IMR-90 (cell line): ENCODE measurements at regions not wholly inside any gene's neighbourhood (a gene's known extent, or its start where the extent isn't known, plus 50 kb on each side); places are given as distances from the start of the nearest gene placed in this dataset.

Experiments used
- ATAC-seq: fragments of 200-7000 bp; cut with Tn5 transposase; 2 replicates; pipeline ENCODE4 v1.9.1; 2020; ENCODE audit warnings: low read depth, mild to moderate bottlenecking, moderate library complexity
- BruUV-seq: library from RNA; stranded (reverse); fragments of 400-500 nt; replicated peaks from 2 replicates; lab custom pipeline; 2021; lab: Mats Ljungman, UMichigan
- CTCF ChIA-PET: fragments of 300-600 bp; formaldehyde crosslinking; extraction: SDS; loops from one replicate; lab custom pipeline; 2021; ENCODE audit warnings: antibody characterized with exemption; lab: Yijun Ruan, JAX
- POLR2A ChIA-PET: fragments of 300-600 bp; sonication (Branson Sonifier 250); formaldehyde crosslinking; loops from one replicate; lab custom pipeline; 2022; ENCODE audit warnings: antibody characterized with exemption; ENCODE audit not compliant: unreplicated experiment; lab: Charles Lee
- DNase-seq: peaks from one replicate; pipeline ENCODE4 v3.0.0; 2013
- H2AFZ ChIP-seq: replicated peaks from 2 replicates; pipeline ENCODE3; 2013; ENCODE audit warnings: low read length, mild to moderate bottlenecking; ENCODE audit not compliant: poor library complexity
- H2AK5ac ChIP-seq: 2 replicates; pipeline ENCODE4 v1.6.1; 2013; ENCODE audit warnings: low read depth, low read length, inconsistent platforms
- H2AK9ac ChIP-seq: replicated peaks from 2 replicates; pipeline ENCODE3; 2013; ENCODE audit warnings: mild to moderate bottlenecking, low read depth, low read length, moderate library complexity; ENCODE audit not compliant: poor library complexity
- H2BK120ac ChIP-seq: 2 replicates; pipeline ENCODE4 v1.6.1; 2013; ENCODE audit warnings: low read depth, low read length, inconsistent platforms
- H2BK15ac ChIP-seq: 3 replicates; pipeline ENCODE4 v1.6.1; 2013; ENCODE audit warnings: low read depth, low read length, inconsistent platforms
- H2BK20ac ChIP-seq: 2 replicates; pipeline ENCODE4 v1.6.1; 2013; ENCODE audit warnings: low read depth, mild to moderate bottlenecking, inconsistent platforms, low read length, moderate library complexity
- H2BK5ac ChIP-seq: 2 replicates; pipeline ENCODE4 v1.6.1; 2013; ENCODE audit warnings: mild to moderate bottlenecking, low read depth, low read length, inconsistent platforms; ENCODE audit not compliant: poor library complexity, severe bottlenecking
- H3K14ac ChIP-seq: replicated peaks from 2 replicates; pipeline ENCODE4 v1.6.1; 2013; ENCODE audit warnings: low read depth, low read length, inconsistent platforms
- H3K18ac ChIP-seq: 2 replicates; pipeline ENCODE4 v1.6.1; 2013; ENCODE audit warnings: low read depth, low read length, control low read depth
- H3K23ac ChIP-seq: 2 replicates; pipeline ENCODE4 v1.6.1; 2013; ENCODE audit warnings: low read depth, low read length, inconsistent platforms
- H3K27ac ChIP-seq: 2 replicates; pipeline ENCODE4 v1.5.1; 2013; ENCODE audit warnings: mild to moderate bottlenecking, control low read depth, low read length; ENCODE audit not compliant: insufficient read depth
- H3K27me3 ChIP-seq: 2 replicates; pipeline ENCODE4 v1.6.1; 2013; ENCODE audit warnings: low read length; ENCODE audit not compliant: control insufficient read depth, insufficient read depth
- H3K36me3 ChIP-seq: 2 replicates; pipeline ENCODE4 v1.6.1; 2013; ENCODE audit warnings: low read length, mixed read lengths; ENCODE audit not compliant: control insufficient read depth, insufficient read depth
- H3K4ac ChIP-seq: 2 replicates; pipeline ENCODE4 v1.6.1; 2013; ENCODE audit warnings: low read depth, low read length, inconsistent platforms
- H3K4me1 ChIP-seq: 2 replicates; pipeline ENCODE4 v1.6.1; 2013; ENCODE audit warnings: low read length, mixed read lengths; ENCODE audit not compliant: control insufficient read depth, insufficient read depth
- H3K4me2 ChIP-seq: 2 replicates; pipeline ENCODE4 v1.6.1; 2013; ENCODE audit warnings: low read depth, mild to moderate bottlenecking, control low read depth, low read length, moderate library complexity
- H3K4me3 ChIP-seq: 2 replicates; pipeline ENCODE4 v1.5.1; 2013; ENCODE audit warnings: low read depth, mild to moderate bottlenecking, control low read depth, low read length, moderate library complexity; ENCODE audit not compliant: insufficient read depth
- H3K56ac ChIP-seq: 2 replicates; pipeline ENCODE4 v1.6.1; 2013; ENCODE audit warnings: low read length, inconsistent platforms; ENCODE audit not compliant: insufficient read depth; ENCODE audit errors: extremely low read depth
- H3K79me1 ChIP-seq, 2 experiments: 2 replicates each; pipeline ENCODE4 v1.6.1; 2013; ENCODE audit warnings: low read length in 2 of 2, inconsistent platforms in 1 of 2, low read depth in 1 of 2
- H3K9ac ChIP-seq: 2 replicates; pipeline ENCODE4 v1.6.1; 2013; ENCODE audit warnings: low read depth, low read length, control low read depth
- H3K9me1 ChIP-seq: 2 replicates; pipeline ENCODE4 v1.6.1; 2013; ENCODE audit warnings: low read length, inconsistent platforms; ENCODE audit not compliant: insufficient read depth
- H3K9me3 ChIP-seq: 2 replicates; pipeline ENCODE4 v1.6.1; 2013; ENCODE audit warnings: low read length; ENCODE audit not compliant: control insufficient read depth, insufficient read depth
- H4K20me1 ChIP-seq: 2 replicates; pipeline ENCODE4 v1.6.1; 2013; ENCODE audit warnings: low read length, inconsistent platforms; ENCODE audit not compliant: insufficient read depth
- H4K5ac ChIP-seq: 2 replicates; pipeline ENCODE4 v1.6.1; 2013; ENCODE audit warnings: mild to moderate bottlenecking, low read depth, low read length, control low read depth
- H4K8ac ChIP-seq, 2 experiments: 2 replicates each; pipeline ENCODE4 v1.6.1; 2013; ENCODE audit warnings: low read depth in 2 of 2, low read length in 2 of 2, control low read depth in 1 of 2, inconsistent platforms in 1 of 2
- H4K91ac ChIP-seq: 2 replicates; pipeline ENCODE4 v1.6.1; 2013; ENCODE audit warnings: low read depth, low read length, inconsistent platforms; ENCODE audit not compliant: insufficient read depth
- FOS ChIP-seq: fragments of 150-350 bp; IDR thresholded peaks from 2 replicates; pipeline ENCODE4 v1.6.1; 2016; ENCODE audit warnings: low read depth, low read length
- POLR2A ChIP-seq: IDR thresholded peaks from 2 replicates; pipeline ENCODE4 v1.6.1; 2012; ENCODE audit warnings: mild to moderate bottlenecking, low read depth, low read length
- WGBS, 2 experiments: methylation state at CpG; one replicate each; pipeline versions ENCODE4 v1.1.5 to v1.1.7; 2013; ENCODE audit warnings: missing lambda C conversion rate in 2 of 2; ENCODE audit not compliant: insufficient read length in 1 of 2; ENCODE audit errors: extremely low coverage in 2 of 2; 5-methylcytosine and 5-hydroxymethylcytosine counted together
- dilution Hi-C: fragments of 300-500 bp; cut with HindIII; formaldehyde crosslinking; loops from one replicate; pipeline ENCODE4 v1.14.3; 2018; ENCODE audit warnings: low sequenced_read_pairs; ENCODE audit not compliant: unreplicated experiment
- in situ Hi-C: fragments of 300-500 bp; cut with MboI; formaldehyde crosslinking; loops from 3 replicates; pipeline ENCODE4 v1.14.3; 2019; ENCODE audit warnings: low sequenced_read_pairs, inconsistent platforms, mixed read lengths
- intact Hi-C: fragments of 100-400 bp; cut with micrococcal nuclease; formaldehyde crosslinking; loops from 2 replicates; pipeline ENCODE4 v1.10.0; 2022
- TF ChIP-seq, protein P1 (sequence below): fragments of 150-350 bp; IDR thresholded peaks from 2 replicates; pipeline ENCODE4 v1.6.1; 2017; ENCODE audit warnings: mild to moderate bottlenecking, antibody characterized with exemption, low read length, low read depth
- TF ChIP-seq, protein P2 (sequence below): fragments of 150-350 bp; IDR thresholded peaks from 2 replicates; pipeline ENCODE4 v1.6.1; 2016; ENCODE audit warnings: low read depth, mild to moderate bottlenecking, low read length, moderate library complexity, borderline replicate concordance

DNA sequence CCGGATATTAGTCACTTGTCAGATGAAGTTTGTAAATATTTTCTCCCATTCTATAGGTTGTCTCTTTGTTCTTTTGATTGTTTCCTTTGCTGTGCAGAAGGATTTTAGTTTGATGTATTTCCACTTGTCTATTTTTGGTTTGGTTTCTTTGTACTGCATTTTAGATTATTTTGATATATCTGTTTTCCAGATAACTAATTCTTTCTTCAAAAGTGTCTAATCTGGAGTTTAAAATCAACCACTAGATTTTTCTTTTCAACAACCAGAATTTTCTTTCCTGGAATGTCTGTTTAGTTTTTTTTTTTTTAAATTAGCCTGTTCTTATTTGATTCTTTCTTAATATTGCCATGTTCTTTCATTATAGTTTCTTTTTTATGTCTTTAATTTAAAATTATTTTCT lies 116.8 kb upstream of the INHBA start:
- H3K27me3 ChIP-seq: no peaks in the 10 kb centered on the region
- H2BK20ac ChIP-seq: no peak overlapping the region
- no peak overlapping the region for H2AK9ac ChIP-seq
- no peak overlapping the region for H3K56ac ChIP-seq
- no TSS peak for BruUV-seq
- WGBS, 2 experiments: no CpG with 5 or more reads among the region's 1 CpG
- H4K91ac ChIP-seq: no peak overlapping the region
- H4K5ac ChIP-seq: no peak overlapping the region
- no peak overlapping the region for H3K27ac ChIP-seq
- CTCF ChIA-PET: no interaction called here
- peaks cover 5% of the 10 kb centered on the region for H3K9me1 ChIP-seq
- H2BK15ac ChIP-seq: no peak overlapping the region
- H2BK120ac ChIP-seq: no peak overlapping the region
- H3K4me1 ChIP-seq: peaks cover 8% of the 10 kb centered on the region
- no peak overlapping the region for H3K14ac ChIP-seq
- POLR2A ChIA-PET: no interaction called here
- intact Hi-C loops: no loop called here
- TF ChIP-seq FOS: no peak
- no peak for TF ChIP-seq POLR2A
- TF ChIP-seq, protein P1, sequence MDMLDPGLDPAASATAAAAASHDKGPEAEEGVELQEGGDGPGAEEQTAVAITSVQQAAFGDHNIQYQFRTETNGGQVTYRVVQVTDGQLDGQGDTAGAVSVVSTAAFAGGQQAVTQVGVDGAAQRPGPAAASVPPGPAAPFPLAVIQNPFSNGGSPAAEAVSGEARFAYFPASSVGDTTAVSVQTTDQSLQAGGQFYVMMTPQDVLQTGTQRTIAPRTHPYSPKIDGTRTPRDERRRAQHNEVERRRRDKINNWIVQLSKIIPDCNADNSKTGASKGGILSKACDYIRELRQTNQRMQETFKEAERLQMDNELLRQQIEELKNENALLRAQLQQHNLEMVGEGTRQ: no peak
- TF ChIP-seq, protein P2, sequence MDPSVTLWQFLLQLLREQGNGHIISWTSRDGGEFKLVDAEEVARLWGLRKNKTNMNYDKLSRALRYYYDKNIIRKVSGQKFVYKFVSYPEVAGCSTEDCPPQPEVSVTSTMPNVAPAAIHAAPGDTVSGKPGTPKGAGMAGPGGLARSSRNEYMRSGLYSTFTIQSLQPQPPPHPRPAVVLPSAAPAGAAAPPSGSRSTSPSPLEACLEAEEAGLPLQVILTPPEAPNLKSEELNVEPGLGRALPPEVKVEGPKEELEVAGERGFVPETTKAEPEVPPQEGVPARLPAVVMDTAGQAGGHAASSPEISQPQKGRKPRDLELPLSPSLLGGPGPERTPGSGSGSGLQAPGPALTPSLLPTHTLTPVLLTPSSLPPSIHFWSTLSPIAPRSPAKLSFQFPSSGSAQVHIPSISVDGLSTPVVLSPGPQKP: no peak
- no peak overlapping the region for H3K4me2 ChIP-seq
- H3K4ac ChIP-seq: no peak overlapping the region
- no peaks in the 10 kb centered on the region; the same call in 1 of the 2 replicates for H3K9me3 ChIP-seq
- no peak overlapping the region for H2BK5ac ChIP-seq
- H3K4me3 ChIP-seq: no peak overlapping the region
- in situ Hi-C loops: no loop called here
- no peaks in the 10 kb centered on the region for H3K36me3 ChIP-seq
- no peak for DNase-seq
- H3K79me1 ChIP-seq: no peaks in the 10 kb centered on the region
- H4K8ac ChIP-seq: no peak overlapping the region
- H2AK5ac ChIP-seq: no peak overlapping the region
- no peak overlapping the region for H3K18ac ChIP-seq
- dilution Hi-C loops: no loop called here
- no peak overlapping the region for H3K9ac ChIP-seq
- H3K23ac ChIP-seq: no peak overlapping the region
- ATAC-seq: no peak
- no peaks in the 10 kb centered on the region for H4K20me1 ChIP-seq
- H2AFZ ChIP-seq: no peak overlapping the region
